GM12872 (cell line): ENCODE measurements at regions not wholly inside any gene's neighbourhood (a gene's known extent, or its start where the extent isn't known, plus 50 kb on each side); places are given as distances from the start of the nearest gene placed in this dataset.

ENCODE experiments used
- TF ChIP-seq, protein P1 (sequence below): IDR thresholded peaks from 3 replicates; pipeline ENCODE4 v1.5.1; 2011; ENCODE audit warnings: low read depth, mild to moderate bottlenecking, low read length, moderate library complexity; ENCODE audit not compliant: insufficient read depth

DNA sequence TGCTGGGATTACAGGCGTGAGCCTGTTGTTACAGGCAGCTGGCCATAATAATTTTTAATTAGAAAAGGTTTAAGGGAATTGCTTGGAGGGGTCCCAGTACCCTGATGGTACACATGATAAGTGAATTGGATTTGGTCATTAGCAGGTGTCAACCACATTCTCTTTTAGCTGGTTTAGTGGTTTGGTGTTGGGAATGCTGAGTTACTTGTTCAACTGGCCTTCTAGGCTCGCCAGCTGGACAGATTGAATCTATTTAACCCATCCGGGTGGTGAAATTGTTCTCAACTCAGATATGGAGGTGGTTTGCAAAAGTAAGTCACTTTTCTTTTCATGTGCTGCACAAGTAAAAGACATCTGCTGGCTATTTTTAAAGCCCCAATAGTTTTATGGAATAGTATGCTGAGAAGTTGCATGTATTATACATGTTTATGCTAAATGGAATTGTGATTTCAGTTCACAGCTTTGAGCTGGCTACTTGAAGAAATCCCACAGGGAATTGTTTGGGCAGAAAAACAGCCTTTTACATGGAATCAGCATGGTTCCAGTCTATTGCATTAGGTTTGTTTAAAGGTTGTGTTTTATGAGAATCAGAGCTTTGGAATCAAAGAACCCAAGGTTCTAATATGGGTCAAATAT, 149.8 kb upstream of the SLC28A3 start:
- TF ChIP-seq, protein P1, sequence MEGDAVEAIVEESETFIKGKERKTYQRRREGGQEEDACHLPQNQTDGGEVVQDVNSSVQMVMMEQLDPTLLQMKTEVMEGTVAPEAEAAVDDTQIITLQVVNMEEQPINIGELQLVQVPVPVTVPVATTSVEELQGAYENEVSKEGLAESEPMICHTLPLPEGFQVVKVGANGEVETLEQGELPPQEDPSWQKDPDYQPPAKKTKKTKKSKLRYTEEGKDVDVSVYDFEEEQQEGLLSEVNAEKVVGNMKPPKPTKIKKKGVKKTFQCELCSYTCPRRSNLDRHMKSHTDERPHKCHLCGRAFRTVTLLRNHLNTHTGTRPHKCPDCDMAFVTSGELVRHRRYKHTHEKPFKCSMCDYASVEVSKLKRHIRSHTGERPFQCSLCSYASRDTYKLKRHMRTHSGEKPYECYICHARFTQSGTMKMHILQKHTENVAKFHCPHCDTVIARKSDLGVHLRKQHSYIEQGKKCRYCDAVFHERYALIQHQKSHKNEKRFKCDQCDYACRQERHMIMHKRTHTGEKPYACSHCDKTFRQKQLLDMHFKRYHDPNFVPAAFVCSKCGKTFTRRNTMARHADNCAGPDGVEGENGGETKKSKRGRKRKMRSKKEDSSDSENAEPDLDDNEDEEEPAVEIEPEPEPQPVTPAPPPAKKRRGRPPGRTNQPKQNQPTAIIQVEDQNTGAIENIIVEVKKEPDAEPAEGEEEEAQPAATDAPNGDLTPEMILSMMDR = no peak

DNA sequence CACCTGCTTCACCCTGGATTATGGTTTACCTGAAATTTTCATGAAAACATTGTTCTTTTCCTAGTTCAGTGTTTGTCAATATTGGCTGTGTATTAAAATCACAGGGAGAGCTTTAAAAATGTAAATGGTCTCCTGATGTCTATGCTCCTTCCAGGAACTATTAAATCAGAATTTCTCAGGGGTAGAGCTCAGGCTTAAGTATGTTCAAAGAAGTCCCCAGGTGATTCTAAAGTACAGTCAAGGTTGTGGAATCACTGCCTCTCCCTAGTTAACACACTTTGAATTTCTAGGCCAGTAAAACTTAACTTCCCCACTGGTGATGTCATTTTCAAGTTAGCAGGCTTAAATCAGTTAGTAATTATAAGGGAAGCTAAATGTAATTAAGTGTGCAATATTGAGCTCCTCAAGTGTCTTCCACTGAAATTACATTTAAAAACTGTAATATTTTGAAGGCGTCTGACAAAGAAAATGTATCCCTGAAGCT, 150.3 kb upstream of the SLC28A3 start:
- TF ChIP-seq, protein P1 = no peak

DNA sequence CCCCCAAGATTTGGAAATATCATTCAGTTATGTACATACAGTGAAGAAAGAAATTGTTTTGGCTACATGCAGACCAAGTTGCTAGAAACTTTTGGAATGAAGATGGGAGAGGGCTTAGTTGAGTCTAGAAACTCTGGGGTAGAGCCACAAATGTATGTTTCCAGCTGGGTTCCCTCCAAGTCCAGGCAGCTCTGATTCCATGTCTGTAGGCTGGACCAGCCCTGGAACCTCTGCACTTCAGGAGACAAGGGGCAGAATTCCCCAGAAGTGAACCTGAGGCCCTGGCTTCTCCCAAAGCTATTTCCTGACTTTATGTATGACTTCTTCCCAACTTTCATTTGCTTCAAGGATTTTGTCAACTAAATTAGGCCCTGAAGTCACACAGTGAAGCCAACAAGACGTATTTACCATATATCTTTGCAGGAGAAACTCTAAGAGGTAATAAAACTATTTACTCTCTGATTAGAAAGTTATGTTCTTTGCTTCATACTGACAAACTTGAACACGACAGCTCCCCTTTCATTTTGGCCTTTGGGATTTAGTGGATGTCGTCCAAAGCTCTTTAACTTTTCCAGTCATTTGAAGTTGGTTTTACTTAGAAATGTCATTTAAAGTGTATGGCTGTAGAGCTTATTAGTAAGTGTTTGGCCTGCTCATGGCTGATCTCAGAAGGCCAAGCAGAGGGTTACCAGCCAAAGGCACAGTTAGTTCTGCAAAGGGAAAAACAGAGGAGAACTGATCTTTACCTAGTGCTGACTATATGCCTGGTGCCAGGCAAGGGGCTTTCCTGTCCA, 152.0 kb upstream of the SLC28A3 start:
- TF ChIP-seq, protein P1 = no peak

DNA sequence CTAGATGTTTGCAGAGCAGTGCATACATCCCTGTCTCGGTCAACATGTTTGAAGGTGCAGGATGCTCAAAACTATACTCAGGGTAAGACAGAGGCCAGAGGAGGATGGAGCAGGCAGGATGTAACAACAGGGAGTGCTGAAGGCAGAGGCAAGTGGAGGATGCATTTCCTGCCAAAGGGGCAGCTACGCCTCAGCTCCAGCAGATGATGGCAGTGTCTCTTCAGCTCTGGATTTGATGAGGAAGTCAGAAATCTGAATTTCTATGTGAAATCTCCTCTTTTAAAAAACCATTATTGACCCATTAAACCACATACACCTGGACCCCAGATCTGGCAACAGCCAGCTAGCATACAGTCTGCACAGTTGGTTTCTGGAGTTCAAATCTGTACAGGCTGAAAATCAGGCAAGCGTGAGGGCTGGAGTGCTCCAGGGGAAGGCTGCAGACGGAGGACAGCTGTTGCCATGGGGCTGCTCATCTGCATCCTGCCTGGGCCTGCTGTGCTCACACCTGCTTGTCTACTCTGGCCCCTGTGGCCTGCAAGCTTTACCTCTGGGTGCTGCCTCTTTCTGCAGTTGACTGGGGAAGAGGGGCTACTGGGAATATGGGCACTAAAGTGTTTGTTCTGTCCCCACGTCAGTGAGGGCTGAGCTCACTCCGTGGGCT, 152.9 kb upstream of the SLC28A3 start:
- TF ChIP-seq, protein P1 = no peak

DNA sequence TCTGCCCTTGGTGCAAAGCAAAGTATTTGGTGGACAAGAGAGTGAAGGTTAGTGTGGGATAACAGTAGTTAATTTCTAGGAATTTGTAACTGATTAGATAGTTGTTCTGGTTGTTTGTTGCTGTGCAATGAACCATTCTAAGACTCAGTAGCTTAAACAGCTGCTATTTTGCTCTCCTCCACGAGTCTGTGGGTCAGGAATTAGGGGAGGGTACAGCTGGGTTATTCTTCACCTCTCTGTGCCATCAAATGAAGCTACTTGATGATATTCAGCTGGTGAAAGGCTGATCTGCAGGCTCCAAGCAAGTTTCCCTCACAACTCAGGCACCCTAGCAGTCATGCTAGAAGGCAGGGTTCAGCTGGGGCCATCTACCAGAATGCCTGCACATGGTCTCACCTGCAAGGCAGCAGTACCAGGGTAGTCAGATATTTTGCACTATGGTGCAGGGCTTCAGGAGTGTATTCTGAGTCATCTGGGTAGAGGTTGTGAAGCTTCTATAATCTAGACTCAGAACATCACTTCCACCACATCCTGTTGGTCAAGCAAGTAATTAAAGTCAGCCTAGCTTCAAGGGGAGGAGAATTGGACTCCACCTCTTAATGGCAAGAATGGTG, 159.5 kb upstream of the SLC28A3 start:
- TF ChIP-seq, protein P1 = no peak

DNA sequence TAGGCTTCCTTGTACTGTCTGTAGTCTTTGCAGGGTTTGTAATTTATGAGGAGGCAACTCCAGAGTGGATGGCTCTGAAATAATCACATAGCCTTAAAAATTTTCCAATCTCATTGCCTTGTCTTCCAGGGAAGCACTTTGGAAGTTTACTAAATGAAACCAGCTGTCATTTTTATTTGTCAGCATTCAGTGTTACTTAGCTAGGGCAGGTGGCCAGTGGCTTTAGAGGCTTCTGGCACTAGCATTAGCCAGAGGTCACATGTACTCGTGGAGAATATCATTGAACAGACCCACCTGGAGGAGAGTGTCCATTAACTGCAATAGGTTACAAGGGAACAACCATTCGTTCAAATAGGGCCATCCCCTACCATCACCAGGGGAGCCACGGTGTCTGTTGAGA, 160.3 kb upstream of the SLC28A3 start:
- TF ChIP-seq, protein P1 = no peak

DNA sequence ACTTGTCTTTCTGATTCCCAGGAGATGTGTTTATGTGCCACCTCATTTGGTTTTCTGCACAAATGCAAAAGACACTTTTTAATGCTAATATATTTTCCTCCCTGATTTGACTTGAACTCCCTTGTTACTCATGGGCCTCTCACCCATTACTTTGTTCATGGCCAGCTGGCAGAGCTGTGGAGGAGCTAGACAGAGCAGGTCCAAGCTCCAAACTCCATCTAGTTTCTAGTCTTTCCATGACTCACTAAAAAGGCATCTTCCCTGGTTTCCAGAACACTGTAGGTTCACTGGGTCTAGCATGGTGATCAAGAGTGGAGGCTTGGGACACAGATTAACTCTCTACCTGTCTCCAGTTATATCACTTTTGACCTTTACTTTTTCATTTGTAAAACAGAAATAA, 161.0 kb upstream of the SLC28A3 start:
- TF ChIP-seq, protein P1 = no peak
